ENCODE measurements at regions not wholly inside any gene's neighbourhood (a gene's known extent, or its start where the extent isn't known, plus 50 kb on each side); places are given as distances from the start of the nearest gene placed in this dataset.

- no peak for DNase-seq
- no peaks in the 10 kb centered on the region for H3K4me1 ChIP-seq (replicated peaks; ENCODE audit: insufficient read depth)
- H4K20me1 ChIP-seq (ENCODE audit: insufficient read depth) = no peaks in the 10 kb centered on the region
- ChIA-PET CTCF (no interaction called here), POLR2A (ENCODE audit: unreplicated experiment) (no interaction called here)
- no peak overlapping the region for H2AFZ ChIP-seq
- BruUV-seq (replicated peaks) = no TSS peak
- no peaks in the 10 kb centered on the region for H3K27me3 ChIP-seq (ENCODE audit: insufficient read depth, low read depth)
- H3K4me2 ChIP-seq = no peak overlapping the region
- H3K9me3 ChIP-seq (ENCODE audit: insufficient read depth, low read depth) = no peaks in the 10 kb centered on the region
- H3K4me3 ChIP-seq = no peak overlapping the region
- H3K9me2 ChIP-seq (ENCODE audit: insufficient read depth) = no peaks in the 10 kb centered on the region
- H3K79me2 ChIP-seq (ENCODE audit: low read depth) = no peaks in the 10 kb centered on the region
- TF ChIP-seq EZH2 (IDR thresholded peaks at IDR 0.05; ENCODE audit: low read depth) = no peak
- TF ChIP-seq, protein P1, sequence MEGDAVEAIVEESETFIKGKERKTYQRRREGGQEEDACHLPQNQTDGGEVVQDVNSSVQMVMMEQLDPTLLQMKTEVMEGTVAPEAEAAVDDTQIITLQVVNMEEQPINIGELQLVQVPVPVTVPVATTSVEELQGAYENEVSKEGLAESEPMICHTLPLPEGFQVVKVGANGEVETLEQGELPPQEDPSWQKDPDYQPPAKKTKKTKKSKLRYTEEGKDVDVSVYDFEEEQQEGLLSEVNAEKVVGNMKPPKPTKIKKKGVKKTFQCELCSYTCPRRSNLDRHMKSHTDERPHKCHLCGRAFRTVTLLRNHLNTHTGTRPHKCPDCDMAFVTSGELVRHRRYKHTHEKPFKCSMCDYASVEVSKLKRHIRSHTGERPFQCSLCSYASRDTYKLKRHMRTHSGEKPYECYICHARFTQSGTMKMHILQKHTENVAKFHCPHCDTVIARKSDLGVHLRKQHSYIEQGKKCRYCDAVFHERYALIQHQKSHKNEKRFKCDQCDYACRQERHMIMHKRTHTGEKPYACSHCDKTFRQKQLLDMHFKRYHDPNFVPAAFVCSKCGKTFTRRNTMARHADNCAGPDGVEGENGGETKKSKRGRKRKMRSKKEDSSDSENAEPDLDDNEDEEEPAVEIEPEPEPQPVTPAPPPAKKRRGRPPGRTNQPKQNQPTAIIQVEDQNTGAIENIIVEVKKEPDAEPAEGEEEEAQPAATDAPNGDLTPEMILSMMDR (conservative IDR thresholded peaks at IDR 0.05) = no peak
- H3K36me3 ChIP-seq (ENCODE audit: low read depth) = no peaks in the 10 kb centered on the region
- no peaks in the 10 kb centered on the region for H3F3A ChIP-seq (ENCODE audit: insufficient read depth, low read depth)
- intact Hi-C loops (cut with micrococcal nuclease; ENCODE audit: unreplicated experiment) = loop anchor here (2.0 kb wide), 1 partner anchor 67 kb away; no protein-coding TSS in a partner anchor
- H3K27ac ChIP-seq = no peak overlapping the region
Observed at GRCh38 chr10:21423850-21424249, 101.6 kb downstream of the SKIDA1 start.

- H3K4me2 ChIP-seq = no peak overlapping the region
- CTCF ChIA-PET = no interaction called here
Observed at GRCh38 chr10:21423338-21423737, 102.1 kb downstream of the SKIDA1 start.

DNA sequence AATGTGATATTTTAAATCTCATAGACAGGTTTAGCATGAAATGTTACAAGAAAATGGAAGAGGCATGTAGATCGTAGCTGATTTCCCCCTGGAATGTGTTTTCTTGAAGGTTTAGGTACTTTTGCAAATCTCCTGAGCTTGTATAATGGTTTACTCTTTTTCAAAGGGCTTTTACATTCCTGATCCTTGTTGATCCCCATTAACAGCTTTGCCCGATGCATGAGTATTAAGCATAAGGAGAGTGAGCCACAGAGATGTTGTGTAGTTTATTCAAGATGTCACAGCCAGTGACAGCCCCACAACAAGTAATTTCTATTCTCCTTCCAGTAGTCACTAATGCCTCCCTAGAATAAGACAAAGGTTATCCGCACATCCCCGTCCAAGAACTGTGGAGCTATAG is 103.7 kb downstream of the SKIDA1 start:
- no peaks in the 10 kb centered on the region for H3K4me1 ChIP-seq (replicated peaks; ENCODE audit: insufficient read depth)
- CTCF ChIA-PET = no interaction called here
- no peaks in the 10 kb centered on the region for H3K27me3 ChIP-seq (ENCODE audit: insufficient read depth, low read depth)
- H3F3A ChIP-seq (ENCODE audit: insufficient read depth, low read depth) = peaks cover 6% of the 10 kb centered on the region; the same call in 1 of the 2 replicates
- H3K79me2 ChIP-seq (ENCODE audit: low read depth) = no peaks in the 10 kb centered on the region
- H2AFZ ChIP-seq = no peak overlapping the region
- H3K4me3 ChIP-seq = no peak overlapping the region
- no peak for TF ChIP-seq EZH2 (IDR thresholded peaks at IDR 0.05; ENCODE audit: low read depth)
- TF ChIP-seq, protein P1 (conservative IDR thresholded peaks at IDR 0.05) = no peak
- no peaks in the 10 kb centered on the region for H3K9me2 ChIP-seq (ENCODE audit: insufficient read depth)
- intact Hi-C loops (cut with micrococcal nuclease; ENCODE audit: unreplicated experiment) = no loop called here
- H3K4me2 ChIP-seq = no peak overlapping the region
- no TSS peak for BruUV-seq (replicated peaks)
- no peak for DNase-seq
- no peaks in the 10 kb centered on the region for H3K36me3 ChIP-seq (ENCODE audit: low read depth)
- no peak overlapping the region for H3K27ac ChIP-seq
- H3K9me3 ChIP-seq (ENCODE audit: insufficient read depth, low read depth) = no peaks in the 10 kb centered on the region
- no peaks in the 10 kb centered on the region for H4K20me1 ChIP-seq (ENCODE audit: insufficient read depth)
- POLR2A ChIA-PET (ENCODE audit: unreplicated experiment) = no interaction called here

More at GRCh38 chr10:21423338-21423737, 102.1 kb downstream of the SKIDA1 start:
- Histone ChIP-seq H3K36me3 (ENCODE audit: low read depth) (no peaks in the 10 kb centered on the region), H3F3A (ENCODE audit: insufficient read depth, low read depth) (peaks cover 3% of the 10 kb centered on the region; the same call in 1 of the 2 replicates), H4K20me1 (ENCODE audit: insufficient read depth) (no peaks in the 10 kb centered on the region), H3K79me2 (ENCODE audit: low read depth) (no peaks in the 10 kb centered on the region), H3K9me3 (ENCODE audit: insufficient read depth, low read depth) (no peaks in the 10 kb centered on the region), H3K9me2 (ENCODE audit: insufficient read depth) (no peaks in the 10 kb centered on the region), H3K4me3 (no peak overlapping the region), H2AFZ (no peak overlapping the region), H3K27me3 (ENCODE audit: insufficient read depth, low read depth) (no peaks in the 10 kb centered on the region), H3K4me1 (replicated peaks; ENCODE audit: insufficient read depth) (no peaks in the 10 kb centered on the region), H3K27ac (no peak overlapping the region)
- TF ChIP-seq EZH2 (IDR thresholded peaks at IDR 0.05; ENCODE audit: low read depth) = no peak
- TF ChIP-seq, protein P1 (conservative IDR thresholded peaks at IDR 0.05) = no peak
- intact Hi-C loops (cut with micrococcal nuclease; ENCODE audit: unreplicated experiment) = no loop called here
- DNase-seq = no peak
- POLR2A ChIA-PET (ENCODE audit: unreplicated experiment) = interaction anchor here (0.7 kb wide), 1 partner anchor 300 kb away, joined by 8 read pairs; no protein-coding TSS in a partner anchor
- BruUV-seq (replicated peaks) = no TSS peak
